GM12864 (cell line): ENCODE measurements at regions not wholly inside any gene's neighbourhood (a gene's known extent, or its start where the extent isn't known, plus 50 kb on each side); places are given as distances from the start of the nearest gene placed in this dataset.

Experiments
- DNase-seq: peaks from one replicate; pipeline ENCODE4 v3.0.0-alpha.2; 2011; ENCODE audit warnings: low read depth
- H3K4me3 ChIP-seq: 2 replicates; pipeline ENCODE4 v1.5.1; 2011; ENCODE audit warnings: mild to moderate bottlenecking, low read depth, low read length, control low read depth
- TF ChIP-seq, protein P1 (sequence below): IDR thresholded peaks from 2 replicates; pipeline ENCODE4 v1.5.1; 2011; ENCODE audit warnings: low read depth, mild to moderate bottlenecking, moderate library complexity, low read length, control low read depth, inconsistent platforms; ENCODE audit errors: missing control alignments

DNA sequence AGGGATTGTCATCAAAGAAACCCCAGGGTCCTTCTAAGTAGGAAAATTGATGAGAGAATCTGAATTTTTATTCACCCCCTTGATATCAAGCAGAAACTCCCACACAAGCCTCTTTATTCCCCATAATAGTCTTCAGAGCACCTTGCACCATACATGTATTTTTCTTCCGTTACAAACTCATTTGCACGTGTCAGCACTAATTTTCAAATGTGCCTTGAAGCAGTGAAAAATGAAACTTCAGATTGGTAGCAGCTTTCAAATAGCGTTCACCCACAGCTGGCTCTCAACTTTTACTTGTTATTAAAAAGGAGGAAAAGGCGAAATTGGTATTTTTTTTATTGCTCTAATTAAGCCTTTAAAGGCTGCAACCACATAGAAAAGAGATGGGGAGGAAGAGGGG is 343.0 kb upstream of the TENM4 start:
- H3K4me3 ChIP-seq: no peak overlapping the region
- DNase-seq: no peak
- TF ChIP-seq, protein P1, sequence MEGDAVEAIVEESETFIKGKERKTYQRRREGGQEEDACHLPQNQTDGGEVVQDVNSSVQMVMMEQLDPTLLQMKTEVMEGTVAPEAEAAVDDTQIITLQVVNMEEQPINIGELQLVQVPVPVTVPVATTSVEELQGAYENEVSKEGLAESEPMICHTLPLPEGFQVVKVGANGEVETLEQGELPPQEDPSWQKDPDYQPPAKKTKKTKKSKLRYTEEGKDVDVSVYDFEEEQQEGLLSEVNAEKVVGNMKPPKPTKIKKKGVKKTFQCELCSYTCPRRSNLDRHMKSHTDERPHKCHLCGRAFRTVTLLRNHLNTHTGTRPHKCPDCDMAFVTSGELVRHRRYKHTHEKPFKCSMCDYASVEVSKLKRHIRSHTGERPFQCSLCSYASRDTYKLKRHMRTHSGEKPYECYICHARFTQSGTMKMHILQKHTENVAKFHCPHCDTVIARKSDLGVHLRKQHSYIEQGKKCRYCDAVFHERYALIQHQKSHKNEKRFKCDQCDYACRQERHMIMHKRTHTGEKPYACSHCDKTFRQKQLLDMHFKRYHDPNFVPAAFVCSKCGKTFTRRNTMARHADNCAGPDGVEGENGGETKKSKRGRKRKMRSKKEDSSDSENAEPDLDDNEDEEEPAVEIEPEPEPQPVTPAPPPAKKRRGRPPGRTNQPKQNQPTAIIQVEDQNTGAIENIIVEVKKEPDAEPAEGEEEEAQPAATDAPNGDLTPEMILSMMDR: no peak

- TF ChIP-seq, protein P1: no peak
- H3K4me3 ChIP-seq: no peak overlapping the region
- DNase-seq: no peak
These were observed 327.5 kb upstream of the TENM4 start for GRCh38 chr11:79768343-79768742.

GRCh38 chr11:79762279-79762921 is 321.6 kb upstream of the TENM4 start:
- no peak for DNase-seq
- TF ChIP-seq, protein P1: no peak
- H3K4me3 ChIP-seq: no peak overlapping the region

DNA sequence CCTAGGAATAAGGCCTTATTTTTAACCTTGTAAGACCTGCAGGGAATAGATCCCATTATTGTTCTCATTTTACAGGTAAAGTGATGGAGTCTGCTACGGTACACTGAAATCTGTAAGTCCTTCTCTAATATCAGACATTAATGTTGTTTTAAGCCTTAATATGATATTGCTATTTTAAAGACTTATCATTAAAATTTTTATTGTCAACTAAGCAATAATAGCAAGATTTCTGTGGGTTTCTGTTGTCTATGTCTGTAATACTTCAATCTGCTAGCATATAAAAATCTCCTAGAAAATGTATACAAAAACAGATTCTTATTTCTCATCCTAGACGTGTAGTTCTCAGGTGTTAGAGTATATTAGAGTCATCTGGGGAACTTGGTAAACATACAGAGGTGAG is 317.5 kb upstream of the TENM4 start:
- H3K4me3 ChIP-seq: no peak overlapping the region
- TF ChIP-seq, protein P1: no peak
- DNase-seq: no peak

DNA sequence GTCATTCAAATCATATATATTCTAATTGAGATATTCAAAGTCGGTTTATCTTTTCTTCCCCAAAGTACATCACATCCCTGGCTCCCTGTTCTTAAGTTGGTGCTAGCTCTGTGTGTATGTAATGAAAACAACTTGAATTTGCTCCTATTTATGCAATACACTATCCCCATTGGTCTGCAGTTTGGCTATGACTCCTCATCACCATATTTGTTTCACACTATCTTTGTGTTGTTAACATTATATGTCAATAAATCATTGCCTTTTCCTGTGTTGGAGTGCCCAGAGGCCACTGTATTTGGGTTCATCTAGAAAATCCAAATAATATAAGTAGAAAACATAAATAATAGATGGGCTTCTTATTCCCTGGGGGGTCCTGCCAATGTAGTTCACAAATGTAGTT is 306.6 kb upstream of the TENM4 start:
- DNase-seq: no peak
- TF ChIP-seq, protein P1: no peak
- no peak overlapping the region for H3K4me3 ChIP-seq

GRCh38 chr11:79744941-79745340 is 304.1 kb upstream of the TENM4 start:
- no peak for DNase-seq
- TF ChIP-seq, protein P1: no peak
- no peak overlapping the region for H3K4me3 ChIP-seq

DNA sequence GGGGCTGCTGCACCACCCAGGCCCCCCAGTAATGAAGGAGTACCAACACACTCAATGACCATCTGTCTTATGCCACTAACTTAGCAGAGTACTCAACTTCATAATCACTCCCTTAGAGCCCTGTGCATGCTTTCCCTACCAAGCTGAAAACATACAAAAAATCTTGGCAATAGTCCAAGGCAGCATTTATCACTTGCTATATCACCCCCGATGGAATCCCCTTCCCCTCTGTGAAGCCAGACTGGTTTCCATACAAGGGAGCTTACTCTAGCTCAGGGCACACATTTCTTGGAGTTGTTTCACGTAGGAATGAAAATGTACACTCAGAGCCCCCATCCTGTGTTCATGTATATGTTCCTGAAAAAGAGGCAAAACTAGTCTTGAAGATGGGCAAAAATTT is 301.3 kb upstream of the TENM4 start:
- no peak overlapping the region for H3K4me3 ChIP-seq
- no peak for DNase-seq
- TF ChIP-seq, protein P1: no peak
